ENCODE measurements at regions not wholly inside any gene's neighbourhood (a gene's known extent, or its start where the extent isn't known, plus 50 kb on each side); places are given as distances from the start of the nearest gene placed in this dataset.

DNA sequence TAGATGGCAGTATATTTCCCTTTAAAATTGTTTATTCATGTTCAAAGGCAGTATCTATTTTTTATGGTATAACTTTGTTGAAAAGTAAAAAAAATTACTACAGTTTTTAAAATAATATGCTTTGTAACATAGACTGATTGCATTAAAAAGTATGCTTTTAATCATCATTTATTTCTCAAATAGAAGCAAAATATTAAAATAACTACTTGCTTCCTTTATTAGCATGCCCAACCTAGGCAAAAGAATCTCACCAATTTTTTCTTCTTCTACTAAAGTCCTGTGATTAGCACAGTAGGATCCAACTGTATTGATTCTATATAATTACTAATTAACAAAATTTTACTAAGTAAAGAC lies 69.6 kb upstream of the NFKB1 start:
- no peaks in the 10 kb centered on the region for H3K27me3 ChIP-seq (ENCODE audit: insufficient read depth, low read depth)
- no peaks in the 10 kb centered on the region for H3K9me2 ChIP-seq (ENCODE audit: insufficient read depth)
- BruUV-seq (replicated peaks), result no TSS peak
- 0 out of 2 replicates have a peak, but pooled peaks cover 5% of the 10 kb centered on the region for H3K79me2 ChIP-seq (ENCODE audit: low read depth)
- peaks cover 18% of the 10 kb centered on the region for H3F3A ChIP-seq (ENCODE audit: insufficient read depth, low read depth)
- peaks cover 21% of the 10 kb centered on the region for H3K4me1 ChIP-seq (replicated peaks; ENCODE audit: insufficient read depth)
- intact Hi-C loops (cut with micrococcal nuclease; ENCODE audit: unreplicated experiment), result loop anchor here (1.0 to 10.0 kb wide), 5 partner anchors 193 to 666 kb away; partner anchors contain the start of genes BDH2 and UBE2D3
- peak overlapping the region; percentile 98 for H3K4me2 ChIP-seq
- peak overlapping the region; percentile 81; the same call in 1 of the 2 replicates for H3K4me3 ChIP-seq
- DNase-seq, result no peak
- H3K36me3 ChIP-seq (ENCODE audit: low read depth), result no peaks in the 10 kb centered on the region
- 0 out of 2 replicates have a peak overlapping the region, but pooled peaks have one; percentile 85 for H3K27ac ChIP-seq
- TF ChIP-seq EZH2 (IDR thresholded peaks at IDR 0.05; ENCODE audit: low read depth), result no peak
- no peak; the same call in 1 of the 2 replicates for TF ChIP-seq CTCF (conservative IDR thresholded peaks at IDR 0.05)
- CTCF ChIA-PET, result interaction anchor here (0.6 to 1.0 kb wide), 2 partner anchors 86 to 660 kb away, joined by 5 to 10 read pairs; partner anchors contain the start of gene SLC39A8
- H3K9me3 ChIP-seq (ENCODE audit: insufficient read depth, low read depth), result no peaks in the 10 kb centered on the region
- H4K20me1 ChIP-seq (ENCODE audit: insufficient read depth), result no peaks in the 10 kb centered on the region
- POLR2A ChIA-PET (ENCODE audit: unreplicated experiment), result no interaction called here
- no peak overlapping the region for H2AFZ ChIP-seq

- TF ChIP-seq EZH2 (IDR thresholded peaks at IDR 0.05; ENCODE audit: low read depth) (no peak), CTCF (conservative IDR thresholded peaks at IDR 0.05) (no peak)
- Histone ChIP-seq H4K20me1 (ENCODE audit: insufficient read depth) (no peaks in the 10 kb centered on the region), H3K9me3 (ENCODE audit: insufficient read depth, low read depth) (no peaks in the 10 kb centered on the region), H2AFZ (no peak overlapping the region), H3K79me2 (ENCODE audit: low read depth) (no peaks in the 10 kb centered on the region), H3K9me2 (ENCODE audit: insufficient read depth) (no peaks in the 10 kb centered on the region), H3F3A (ENCODE audit: insufficient read depth, low read depth) (no peaks in the 10 kb centered on the region), H3K4me1 (replicated peaks; ENCODE audit: insufficient read depth) (peaks cover 18% of the 10 kb centered on the region), H3K4me2 (no peak overlapping the region), H3K4me3 (no peak overlapping the region), H3K27me3 (ENCODE audit: insufficient read depth, low read depth) (no peaks in the 10 kb centered on the region), H3K27ac (no peak overlapping the region), H3K36me3 (ENCODE audit: low read depth) (no peaks in the 10 kb centered on the region)
- no TSS peak for BruUV-seq (replicated peaks)
- ChIA-PET POLR2A (ENCODE audit: unreplicated experiment) (no interaction called here), CTCF (no interaction called here)
- no peak for DNase-seq
- intact Hi-C loops (cut with micrococcal nuclease; ENCODE audit: unreplicated experiment), result loop anchor here (10.0 kb wide), 2 partner anchors 188 to 358 kb away; no protein-coding TSS in a partner anchor
These were observed 64.0 kb upstream of the NFKB1 start for GRCh38 chr4:102437111-102437510.

GRCh38 chr4:102438396-102439235 lies 62.5 kb upstream of the NFKB1 start:
- peaks cover 18% of the 10 kb centered on the region for H3K4me1 ChIP-seq (replicated peaks; ENCODE audit: insufficient read depth)
- H3K4me2 ChIP-seq, result no peak overlapping the region; the same call in 1 of the 2 replicates
- no peak for TF ChIP-seq CTCF (conservative IDR thresholded peaks at IDR 0.05)
- no peak for TF ChIP-seq EZH2 (IDR thresholded peaks at IDR 0.05; ENCODE audit: low read depth)
- H4K20me1 ChIP-seq (ENCODE audit: insufficient read depth), result no peaks in the 10 kb centered on the region
- ChIA-PET POLR2A (ENCODE audit: unreplicated experiment) (no interaction called here), CTCF (no interaction called here)
- no peaks in the 10 kb centered on the region for H3F3A ChIP-seq (ENCODE audit: insufficient read depth, low read depth)
- H3K27ac ChIP-seq, result no peak overlapping the region
- no peaks in the 10 kb centered on the region for H3K36me3 ChIP-seq (ENCODE audit: low read depth)
- H2AFZ ChIP-seq, result no peak overlapping the region
- H3K4me3 ChIP-seq, result no peak overlapping the region
- no peaks in the 10 kb centered on the region for H3K79me2 ChIP-seq (ENCODE audit: low read depth)
- no peaks in the 10 kb centered on the region for H3K9me3 ChIP-seq (ENCODE audit: insufficient read depth, low read depth)
- H3K27me3 ChIP-seq (ENCODE audit: insufficient read depth, low read depth), result no peaks in the 10 kb centered on the region
- no TSS peak for BruUV-seq (replicated peaks)
- intact Hi-C loops (cut with micrococcal nuclease; ENCODE audit: unreplicated experiment), result loop anchor here (10.0 kb wide), 2 partner anchors 186 to 356 kb away; no protein-coding TSS in a partner anchor
- H3K9me2 ChIP-seq (ENCODE audit: insufficient read depth), result no peaks in the 10 kb centered on the region
- no peak for DNase-seq
